ENCODE measurements at regions not wholly inside any gene's neighbourhood (a gene's known extent, or its start where the extent isn't known, plus 50 kb on each side); places are given as distances from the start of the nearest gene placed in this dataset.

DNA sequence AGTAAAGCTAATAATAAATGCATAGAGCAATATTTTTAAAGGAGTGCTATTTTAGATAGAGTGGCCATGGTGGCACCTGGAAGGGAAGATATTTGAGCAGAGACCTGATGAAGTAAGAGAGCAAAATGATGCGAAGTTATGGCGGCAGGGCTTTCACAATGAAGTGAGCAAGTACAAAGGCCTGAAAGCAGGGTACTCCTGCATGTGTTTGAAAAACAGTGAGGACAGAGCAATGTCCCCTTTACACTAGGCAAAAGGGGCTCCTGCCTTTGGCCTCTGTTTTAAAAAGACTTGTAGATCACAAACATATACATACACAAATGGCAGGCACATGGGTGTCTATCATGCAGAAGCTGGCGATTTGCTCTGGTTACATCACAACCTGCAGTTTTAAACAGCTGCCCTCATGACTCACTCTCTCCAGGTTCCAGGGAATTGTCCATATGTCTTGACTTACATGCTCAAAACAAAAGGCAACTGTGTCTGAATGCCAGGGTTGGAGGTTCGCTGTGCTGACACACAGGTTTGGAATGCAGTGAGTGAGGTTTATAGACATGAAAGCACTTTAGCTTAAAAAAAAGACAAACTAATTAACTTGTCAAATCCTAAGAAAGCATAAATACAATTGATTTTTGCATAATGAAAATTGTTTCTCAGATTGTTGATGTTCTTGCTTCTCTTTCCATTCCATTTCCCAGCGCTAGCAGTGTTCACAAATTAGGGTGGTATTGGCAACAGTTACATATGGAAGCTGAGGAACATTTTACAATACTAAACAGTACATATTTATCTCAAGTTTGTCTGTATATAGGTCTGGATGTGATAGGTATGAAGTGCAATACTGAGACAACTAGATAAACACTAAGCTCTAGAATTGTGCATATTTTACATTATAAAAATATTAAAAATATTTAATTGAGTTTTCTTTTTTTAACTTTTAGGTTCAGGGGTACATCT lies 313.9 kb downstream of the BARHL2 start (continued):
- 0 out of 2 replicates have a peak, but pooled peaks have one; percentile 30 for TF ChIP-seq ERF (CRISPR knock-in tag; IDR thresholded peaks at IDR 0.05)
- TF ChIP-seq MEIS2 (CRISPR knock-in tag; IDR thresholded peaks at IDR 0.05) = no peak
- TF ChIP-seq ZNF777 (CRISPR knock-in tag; IDR thresholded peaks at IDR 0.05) = no peak
- TF ChIP-seq ZNF329 (CRISPR knock-in tag; IDR thresholded peaks at IDR 0.05; ENCODE audit: low read depth) = no peak
- no peak for TF ChIP-seq RFX1 (IDR thresholded peaks at IDR 0.05)
- TF ChIP-seq GATAD2A (CRISPR knock-in tag; IDR thresholded peaks at IDR 0.05) = 0 out of 2 replicates have a peak, but pooled peaks have one; percentile 24
- no peak for TF ChIP-seq PREB (CRISPR knock-in tag; IDR thresholded peaks at IDR 0.05)
- TF ChIP-seq ZNF274 (CRISPR knock-in tag; IDR thresholded peaks at IDR 0.05) = no peak
- no peak for TF ChIP-seq ZNF83 (CRISPR knock-in tag; IDR thresholded peaks at IDR 0.05; ENCODE audit: borderline replicate concordance)
- no peak for TF ChIP-seq ZNF512 (CRISPR knock-in tag; IDR thresholded peaks at IDR 0.05)
- no peak for TF ChIP-seq ZNF609 (CRISPR knock-in tag; IDR thresholded peaks at IDR 0.05; ENCODE audit: borderline replicate concordance)
- no peak for TF ChIP-seq NCOA5 (CRISPR knock-in tag; IDR thresholded peaks at IDR 0.05)
- TF ChIP-seq TCF7 (IDR thresholded peaks at IDR 0.05; ENCODE audit: low read depth) = peak; percentile 27; the same call in 1 of the 2 replicates

All from HepG2 (cell line).